CD14-positive monocyte (primary cell): ENCODE measurements at regions not wholly inside any gene's neighbourhood (a gene's known extent, or its start where the extent isn't known, plus 50 kb on each side); places are given as distances from the start of the nearest gene placed in this dataset.
A peak's percentile ranks its signal among the peaks of the same experiment; 100 is the strongest.

ENCODE experiments used
- DNase-seq, 3 donors: peaks; one replicate each; pipeline ENCODE4 v3.0.0-alpha.2; 2011 to 2022
- H2AFZ ChIP-seq: 2 replicates; pipeline ENCODE4 v1.6.0; 2012; ENCODE audit warnings: mild to moderate bottlenecking, low read depth, low read length, inconsistent platforms; ENCODE audit not compliant: insufficient read depth, poor library complexity, severe bottlenecking
- H3K27ac ChIP-seq, 2 donors: 1 replicate in 1 of 2; 2 replicates in 1 of 2; pipeline ENCODE4 v1.5.1; 2012 to 2013; ENCODE audit warnings: low read length in 2 of 2, control low read depth in 1 of 2, inconsistent platforms in 1 of 2, low read depth in 1 of 2, mild to moderate bottlenecking in 1 of 2
- H3K27me3 ChIP-seq, 2 donors: one replicate each; pipeline versions ENCODE4 v1.6.0 to v1.6.1; 2011 to 2013; ENCODE audit warnings: low read length in 2 of 2; ENCODE audit not compliant: control insufficient read depth in 2 of 2, insufficient read depth in 2 of 2
- H3K36me3 ChIP-seq, 2 donors: replicated peaks in 1 of 2; 1 replicate in 1 of 2; 2 replicates in 1 of 2; pipeline versions ENCODE4 v1.5.1 to v1.6.1; 2012 to 2013; ENCODE audit warnings: low read length in 2 of 2, control low read depth in 1 of 2, inconsistent platforms in 1 of 2, mild to moderate bottlenecking in 1 of 2; ENCODE audit not compliant: insufficient read depth in 2 of 2, control insufficient read depth in 1 of 2
- H3K4me1 ChIP-seq, 2 donors: 1 replicate in 1 of 2; 2 replicates in 1 of 2; pipeline versions ENCODE4 v1.5.1 to v1.6.1; 2012 to 2013; ENCODE audit warnings: low read length in 2 of 2, control low read depth in 1 of 2, inconsistent platforms in 1 of 2, mild to moderate bottlenecking in 1 of 2, moderate library complexity in 1 of 2; ENCODE audit not compliant: insufficient read depth in 2 of 2, control insufficient read depth in 1 of 2
- H3K4me2 ChIP-seq: replicated peaks from 2 replicates; pipeline ENCODE3; 2012; ENCODE audit warnings: low read length, moderate library complexity, mild to moderate bottlenecking; ENCODE audit not compliant: poor library complexity, severe bottlenecking; ENCODE audit errors: extremely low read depth
- H3K4me3 ChIP-seq, 3 experiments: fragments of 200-600 bp in 1 of 3; sonication (generic) in 1 of 3; replicated peaks in 1 of 3; 1 replicate in 2 of 3; 2 replicates in 1 of 3; pipeline ENCODE4 v1.5.1; 2011 to 2013; ENCODE audit warnings: low read length in 3 of 3, mild to moderate bottlenecking in 3 of 3, control low read depth in 2 of 3, low read depth in 2 of 3, inconsistent platforms in 1 of 3, moderate library complexity in 1 of 3
- H3K79me2 ChIP-seq: 2 replicates; pipeline ENCODE4 v1.6.0; 2012; ENCODE audit warnings: mild to moderate bottlenecking, control low read depth, inconsistent platforms, low read length, moderate library complexity; ENCODE audit not compliant: insufficient read depth
- H3K9ac ChIP-seq: 2 replicates; pipeline ENCODE4 v1.6.0; 2017; ENCODE audit warnings: low read length, mild to moderate bottlenecking; ENCODE audit not compliant: insufficient read depth, poor library complexity, severe bottlenecking
- H3K9me3 ChIP-seq, 2 donors: replicated peaks in 1 of 2; 1 replicate in 1 of 2; 2 replicates in 1 of 2; pipeline versions ENCODE4 v1.5.1 to v1.6.1; 2012 to 2013; ENCODE audit warnings: low read length in 2 of 2, control low read depth in 1 of 2; ENCODE audit not compliant: control insufficient read depth in 1 of 2, insufficient read depth in 1 of 2
- H4K20me1 ChIP-seq: 2 replicates; pipeline ENCODE4 v1.6.0; 2012; ENCODE audit warnings: mild to moderate bottlenecking, low read length, control low read depth, moderate library complexity; ENCODE audit not compliant: insufficient read depth
- H3K27ac Mint-ChIP-seq, 7 donors: one replicate each; pipeline ENCODE4 v1.8.0; 2020; ENCODE audit warnings: mild to moderate bottlenecking in 7 of 7, mixed read lengths in 7 of 7, moderate library complexity in 6 of 7, inconsistent platforms in 2 of 7
- H3K27me3 Mint-ChIP-seq, 3 donors: one replicate each; pipeline ENCODE4 v1.8.0; 2021 to 2022; ENCODE audit warnings: low read depth in 3 of 3, mild to moderate bottlenecking in 3 of 3, mixed read lengths in 3 of 3, moderate library complexity in 3 of 3, inconsistent platforms in 1 of 3
- H3K36me3 Mint-ChIP-seq, 2 donors: one replicate each; pipeline ENCODE4 v1.8.0; 2020; ENCODE audit warnings: mixed read lengths in 2 of 2, inconsistent platforms in 1 of 2, mild to moderate bottlenecking in 1 of 2
- H3K4me1 Mint-ChIP-seq: one replicate; pipeline ENCODE4 v1.8.0; 2020; ENCODE audit warnings: mild to moderate bottlenecking, mixed read lengths
- H3K4me3 Mint-ChIP-seq, 2 donors: one replicate each; pipeline ENCODE4 v1.8.0; 2020; ENCODE audit warnings: mild to moderate bottlenecking in 2 of 2, mixed read lengths in 2 of 2, moderate library complexity in 1 of 2
- H3K9me3 Mint-ChIP-seq, 7 donors: one replicate each; pipeline ENCODE4 v1.8.0; 2020 to 2022; ENCODE audit warnings: mixed read lengths in 7 of 7, mild to moderate bottlenecking in 6 of 7, moderate library complexity in 6 of 7, inconsistent platforms in 2 of 7
- CTCF ChIP-seq: fragments of 200-600 bp; IDR thresholded peaks from one replicate; pipeline ENCODE4 v1.8.0; 2022; ENCODE audit warnings: antibody characterized with exemption, mild to moderate bottlenecking
- whole genome bisulfite sequencing: methylation state at CpG from one replicate; pipeline ENCODE4 v1.1.5; 2013; ENCODE audit warnings: missing lambda C conversion rate; ENCODE audit not compliant: insufficient coverage; 5-methylcytosine and 5-hydroxymethylcytosine counted together
- intact Hi-C, 2 donors: fragments of 100-400 bp; cut with micrococcal nuclease; formaldehyde crosslinking; loops; one replicate each; pipeline versions ENCODE4 v1.15.0 to v1.15.1; 2023

- 90% methylated on average over 4 of the region's 5 CpGs for WGBS
- Histone ChIP-seq H4K20me1 (no peaks in the 10 kb centered on the region), H3K9me3 (no peaks in the 10 kb centered on the region), H3K4me1 (no peaks in the 10 kb centered on the region), H3K4me3 (no peak overlapping the region), H3K79me2 (no peaks in the 10 kb centered on the region), H3K9ac (no peak overlapping the region), H3K4me2 (no peak overlapping the region), H2AFZ (no peak overlapping the region), H3K36me3 (no peaks in the 10 kb centered on the region), H3K27ac (no peak overlapping the region), H3K27me3 (no peaks in the 10 kb centered on the region)
- no peaks in the 10 kb centered on the region for H3K9me3 Mint-ChIP-seq
- no peak overlapping the region for H3K27ac Mint-ChIP-seq
- no peaks in the 10 kb centered on the region for H3K4me1 Mint-ChIP-seq
- peaks cover 2 to 5% (median 2%) of the 10 kb centered on the region in 3 donors for H3K27me3 Mint-ChIP-seq
- no peak overlapping the region for H3K4me3 Mint-ChIP-seq
- H3K36me3 Mint-ChIP-seq, result no peaks in the 10 kb centered on the region
- no peak for DNase-seq
- TF ChIP-seq CTCF, result no peak
- intact Hi-C loops, result no loop called here
These were observed 57.2 kb upstream of the SMNDC1 start for GRCh38 chr10:110361800-110362456.

DNA sequence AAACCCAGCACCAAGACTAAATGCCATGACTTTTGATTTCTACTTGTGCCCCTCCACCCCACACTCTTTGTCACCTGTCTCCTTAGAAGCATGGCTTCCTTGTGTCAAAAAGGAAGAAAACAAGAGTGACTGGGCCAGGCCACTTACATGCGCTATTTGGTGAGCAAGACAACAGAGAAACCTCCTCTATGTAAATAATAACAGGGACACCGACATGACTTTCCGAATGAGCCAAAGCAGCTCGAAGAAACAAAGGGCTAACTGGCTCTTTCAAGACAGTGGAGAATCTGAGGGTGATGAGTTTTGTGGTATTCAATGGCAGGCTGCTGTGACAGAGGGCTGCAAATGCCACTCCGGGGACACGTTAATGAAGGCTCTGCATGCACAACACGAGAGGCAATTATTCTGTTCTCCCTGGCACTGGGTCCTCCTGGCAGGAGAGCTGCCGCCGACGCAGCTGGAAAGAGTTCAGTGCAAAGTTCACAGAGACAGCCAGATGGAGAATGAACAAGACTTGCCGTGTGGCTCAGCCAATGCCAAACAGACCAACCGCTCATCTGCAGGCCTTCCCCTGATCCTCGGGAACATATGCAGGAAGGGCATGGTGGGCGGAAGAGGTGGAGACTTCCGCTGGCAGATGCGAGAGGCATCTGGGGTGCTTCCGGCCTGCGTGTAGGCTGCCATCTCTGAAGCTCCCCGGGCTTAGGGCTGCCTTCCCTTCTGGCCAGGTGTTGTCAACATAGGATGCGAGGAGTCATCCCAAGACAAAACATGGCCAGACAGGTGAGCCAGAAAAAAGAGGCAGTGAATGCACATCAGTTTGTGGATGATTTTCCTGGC is 59.1 kb upstream of the SMNDC1 start:
- Histone ChIP-seq H3K4me2 (no peak overlapping the region), H3K27ac (no peak overlapping the region), H3K9ac (no peak overlapping the region), H3K36me3 (no peaks in the 10 kb centered on the region), H3K27me3 (no peaks in the 10 kb centered on the region), H3K4me1 (no peaks in the 10 kb centered on the region), H3K79me2 (no peaks in the 10 kb centered on the region), H4K20me1 (no peaks in the 10 kb centered on the region), H2AFZ (no peak overlapping the region), H3K4me3 (no peak overlapping the region), H3K9me3 (no peaks in the 10 kb centered on the region)
- DNase-seq, result no peak
- Mint-ChIP-seq H3K27ac (peak overlapping the region in 1 of 7 donors; percentile 56), H3K4me3 (no peak overlapping the region), H3K27me3 (peaks cover 0 to 3% (median 0%) of the 10 kb centered on the region in 3 donors), H3K4me1 (no peaks in the 10 kb centered on the region), H3K9me3 (no peaks in the 10 kb centered on the region), H3K36me3 (no peaks in the 10 kb centered on the region)
- no peak for TF ChIP-seq CTCF
- WGBS, result 93% methylated on average over 17 of the region's 20 CpGs
- intact Hi-C loops, result no loop called here
